HG03060 (cell line): ENCODE measurements at regions not wholly inside any gene's neighbourhood (a gene's known extent, or its start where the extent isn't known, plus 50 kb on each side); places are given as distances from the start of the nearest gene placed in this dataset.

Experiments
- ATAC-seq: cut with Tn5 transposase; IDR thresholded peaks from one replicate; pipeline ENCODE4 v1.9.1; 2021; ENCODE audit warnings: low read depth, moderate number of reproducible peaks; ENCODE audit not compliant: unreplicated experiment

DNA sequence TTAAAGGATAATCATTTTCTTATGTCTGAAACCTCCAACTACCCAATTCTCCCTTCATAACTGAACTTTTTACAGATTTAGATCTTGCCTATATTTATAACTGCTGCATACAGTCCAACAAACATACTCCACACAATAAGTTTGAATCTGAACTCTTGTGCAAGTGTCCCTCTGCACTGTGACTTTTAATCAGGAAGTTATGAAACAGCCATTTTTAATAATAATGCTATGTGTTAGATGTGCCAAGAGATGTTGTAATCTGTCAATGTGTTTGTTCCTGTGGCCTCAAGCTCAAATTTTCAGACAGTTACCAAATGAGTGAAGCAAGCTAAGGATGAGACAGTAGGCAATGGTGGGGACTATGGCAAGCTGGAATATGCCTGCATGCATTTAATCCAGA lies 57.6 kb upstream of the MTAP start:
- no peak for ATAC-seq

DNA sequence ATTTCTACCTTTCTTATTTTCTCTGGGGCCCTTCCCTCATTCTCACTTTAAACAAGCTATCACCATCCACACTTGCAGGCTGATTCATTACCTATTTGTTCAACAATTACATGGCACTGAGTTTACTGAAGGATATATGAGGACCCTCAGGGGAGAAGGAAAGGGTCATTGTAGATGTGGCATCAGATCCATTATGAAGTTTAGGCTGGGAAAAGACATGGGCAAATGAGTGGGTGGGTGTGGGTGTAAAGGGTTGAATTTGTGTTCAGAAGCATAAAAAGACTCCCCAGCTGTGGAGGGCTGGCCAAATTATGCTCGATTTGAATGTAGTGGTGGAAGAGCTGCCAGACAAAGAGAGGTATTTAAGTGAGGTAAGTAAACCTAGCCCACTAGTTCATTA lies 55.9 kb upstream of the MTAP start:
- ATAC-seq: no peak

DNA sequence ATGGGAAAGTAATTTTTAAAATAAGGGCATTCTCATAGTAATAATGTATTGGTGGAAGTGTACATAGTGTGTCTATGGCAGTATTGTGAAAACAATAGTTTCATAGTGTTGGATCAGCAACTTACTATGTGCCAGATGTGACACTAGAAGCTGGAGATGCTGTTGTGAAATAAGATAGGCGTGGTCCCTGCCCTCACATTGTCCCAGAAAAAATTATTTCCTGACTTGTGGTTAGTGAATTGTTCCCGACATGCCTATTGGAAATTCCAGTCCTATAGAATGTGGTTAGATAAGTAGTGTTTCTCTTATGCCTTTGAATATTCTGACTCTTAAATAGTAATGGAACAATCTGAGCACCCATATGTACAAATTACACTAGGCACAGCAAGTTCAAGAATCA lies 55.3 kb upstream of the MTAP start:
- no peak for ATAC-seq

DNA sequence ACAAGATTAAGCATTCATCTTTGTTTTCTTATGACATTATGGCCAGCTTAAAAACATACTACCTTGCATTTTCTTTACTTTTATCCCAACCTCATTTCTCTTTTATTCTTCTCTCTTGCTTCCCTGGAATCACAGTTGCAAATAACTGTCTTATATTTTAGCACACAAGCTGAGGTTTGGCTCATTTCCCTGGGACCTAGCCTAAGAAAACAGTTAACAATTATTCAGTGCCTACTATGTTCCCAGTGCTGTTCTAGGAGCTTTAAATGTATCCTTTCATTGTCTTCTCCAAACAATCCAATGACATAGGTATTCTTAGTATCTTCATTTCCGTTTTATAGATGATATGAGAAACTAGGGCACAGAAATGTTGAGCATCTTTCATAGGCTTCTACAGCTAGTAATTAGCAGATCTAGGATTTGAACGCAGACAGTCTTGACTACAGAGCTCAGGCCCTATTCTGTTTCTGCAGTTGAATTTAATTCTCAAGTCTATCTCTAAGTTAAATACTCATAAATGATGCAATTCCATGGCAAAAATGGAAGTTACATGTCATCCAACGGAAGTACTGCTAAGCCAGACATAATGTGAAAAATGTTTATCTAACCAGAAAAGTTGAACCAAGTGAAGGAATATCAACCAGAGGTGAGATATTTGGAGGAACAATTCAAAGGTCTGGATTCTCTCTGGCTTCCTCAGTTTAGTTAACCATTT lies 52.3 kb upstream of the MTAP start:
- no peak for ATAC-seq

DNA sequence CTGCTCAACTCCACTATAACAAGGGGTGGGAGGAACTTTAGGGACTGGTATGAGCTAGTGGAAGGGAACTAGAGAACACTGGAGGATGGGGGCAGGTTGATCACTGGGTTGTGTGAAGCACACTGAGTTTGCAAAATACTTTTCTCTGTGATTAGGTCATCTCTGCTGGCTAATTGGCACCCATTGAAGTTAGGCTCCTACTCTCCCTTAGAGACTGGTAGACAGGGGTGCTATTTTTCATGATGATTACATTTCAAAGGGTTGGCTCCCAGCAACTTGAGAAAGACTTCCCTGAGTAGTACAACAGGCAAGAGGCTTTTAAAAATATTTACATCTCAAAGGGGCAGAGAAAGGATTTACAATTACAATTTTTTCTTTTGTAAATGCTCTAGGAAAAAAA lies 50.4 kb upstream of the MTAP start:
- ATAC-seq: no peak
